ENCODE measurements at regions not wholly inside any gene's neighbourhood (a gene's known extent, or its start where the extent isn't known, plus 50 kb on each side); places are given as distances from the start of the nearest gene placed in this dataset.

- CTCF ChIA-PET, result interaction anchor here (1.1 kb wide), 1 partner anchor 142 kb away, joined by 3 read pairs; no protein-coding TSS in a partner anchor
- ATAC-seq, result no peak
- H3K9me3 Mint-ChIP-seq, result peaks cover 20% of the 10 kb centered on the region
Measured at GRCh38 chr19:29325241-29325975, 112.5 kb upstream of the UQCRFS1 start.

More at GRCh38 chr19:29325241-29325975, 112.5 kb upstream of the UQCRFS1 start:
- no peak overlapping the region for H3K27ac Mint-ChIP-seq
- POLR2A ChIA-PET, result no interaction called here
- H3K36me3 Mint-ChIP-seq, result no peaks in the 10 kb centered on the region
- H3K4me3 Mint-ChIP-seq, result no peak overlapping the region
- H3K27me3 Mint-ChIP-seq (ENCODE audit: low read depth), result peaks cover 19% of the 10 kb centered on the region
- peaks cover 13% of the 10 kb centered on the region for H3K4me1 Mint-ChIP-seq
- no peak for TF ChIP-seq JUN (CRISPR knock-in tag; IDR thresholded peaks at IDR 0.05)
- TF ChIP-seq TCF7 (CRISPR knock-in tag; IDR thresholded peaks at IDR 0.05; ENCODE audit: low read depth), result no peak
- no peak for TF ChIP-seq FOXK1 (CRISPR knock-in tag; IDR thresholded peaks at IDR 0.05)
- TF ChIP-seq ARID4B (CRISPR knock-in tag; IDR thresholded peaks at IDR 0.05; ENCODE audit: borderline replicate concordance), result no peak
- no peak for TF ChIP-seq E2F5 (CRISPR knock-in tag; IDR thresholded peaks at IDR 0.05)
- no peak for TF ChIP-seq MAX (CRISPR knock-in tag; IDR thresholded peaks at IDR 0.05)
- no peak for TF ChIP-seq ZBTB43 (CRISPR knock-in tag; IDR thresholded peaks at IDR 0.05)
- TF ChIP-seq IRF1 (CRISPR knock-in tag; IDR thresholded peaks at IDR 0.05), result no peak
- no peak for TF ChIP-seq ZNF138 (CRISPR knock-in tag; conservative IDR thresholded peaks at IDR 0.05)
- TF ChIP-seq GABPB1 (CRISPR knock-in tag; IDR thresholded peaks at IDR 0.05), result no peak
- no peak for TF ChIP-seq SP1 (CRISPR knock-in tag; conservative IDR thresholded peaks at IDR 0.05)
- TF ChIP-seq TEAD1 (CRISPR knock-in tag; IDR thresholded peaks at IDR 0.05), result no peak
- no peak for TF ChIP-seq ATF1 (CRISPR knock-in tag; IDR thresholded peaks at IDR 0.05)
- no peak for TF ChIP-seq FOXP1 (CRISPR knock-in tag; IDR thresholded peaks at IDR 0.05; ENCODE audit: borderline replicate concordance)
- DNase-seq (ENCODE audit: low spot score), result no peak

All from WTC11 (cell line).